Keratinocyte (primary cell): ENCODE measurements at regions not wholly inside any gene's neighbourhood (a gene's known extent, or its start where the extent isn't known, plus 50 kb on each side); places are given as distances from the start of the nearest gene placed in this dataset.
"Not testable (repeated sequence)": the region's sequence is repeated elsewhere in the genome, so short reads cannot be mapped to it uniquely, and the experiment has no call there.

Experiments
- DNase-seq: peaks from one replicate; pipeline ENCODE4 v3.0.0-alpha.2; 2011; ENCODE audit warnings: low read depth, missing footprints, low spot score
- FAIRE-seq: peaks from 2 replicates; lab custom pipeline; 2011; peaks lifted over from hg19 to GRCh38; lab: Jason Lieb, UNC
- H2AFZ ChIP-seq: 2 replicates; pipeline ENCODE4 v1.6.0; 2012; ENCODE audit warnings: low read length, control low read depth, inconsistent platforms; ENCODE audit not compliant: control insufficient read depth
- H3K27ac ChIP-seq: 2 replicates; pipeline ENCODE4 v1.5.1; 2011; ENCODE audit warnings: low read length; ENCODE audit not compliant: control insufficient read depth, insufficient read depth
- H3K27me3 ChIP-seq: 3 replicates; pipeline ENCODE4 v1.6.0; 2011; ENCODE audit warnings: low read length; ENCODE audit not compliant: control insufficient read depth, insufficient read depth; ENCODE audit errors: extremely low read depth
- H3K36me3 ChIP-seq, 2 experiments: 2 replicates in 1 of 2; 3 replicates in 1 of 2; pipeline ENCODE4 v1.5.1; 2011; ENCODE audit warnings: low read length in 2 of 2, mild to moderate bottlenecking in 1 of 2; ENCODE audit not compliant: control insufficient read depth in 2 of 2, insufficient read depth in 2 of 2; ENCODE audit errors: extremely low read depth in 1 of 2
- H3K4me1 ChIP-seq: 3 replicates; pipeline ENCODE4 v1.5.1; 2011; ENCODE audit warnings: low read length; ENCODE audit not compliant: control insufficient read depth, insufficient read depth; ENCODE audit errors: extremely low read depth
- H3K4me2 ChIP-seq: 3 replicates; pipeline ENCODE4 v1.6.0; 2011; ENCODE audit warnings: low read depth, low read length; ENCODE audit not compliant: control insufficient read depth, insufficient read depth; ENCODE audit errors: extremely low read depth
- H3K4me3 ChIP-seq, 3 experiments: fragments of 200-600 bp in 1 of 3; sonication (generic) in 1 of 3; 2 replicates in 2 of 3; 3 replicates in 1 of 3; pipeline ENCODE4 v1.5.1; 2011 to 2016; ENCODE audit warnings: low read length in 3 of 3, mild to moderate bottlenecking in 3 of 3, control low read depth in 2 of 3, inconsistent platforms in 1 of 3, low read depth in 1 of 3, mixed read lengths in 1 of 3, mixed run types in 1 of 3, moderate library complexity in 1 of 3; ENCODE audit not compliant: control insufficient read depth in 2 of 3, insufficient read depth in 2 of 3; ENCODE audit errors: extremely low read depth in 1 of 3
- H3K79me2 ChIP-seq: 2 replicates; pipeline ENCODE4 v1.6.0; 2012; ENCODE audit warnings: low read length; ENCODE audit not compliant: control insufficient read depth, insufficient read depth
- H3K9ac ChIP-seq: 3 replicates; pipeline ENCODE4 v1.6.0; 2011; ENCODE audit warnings: low read length; ENCODE audit not compliant: control insufficient read depth, insufficient read depth; ENCODE audit errors: extremely low read depth
- H3K9me1 ChIP-seq: 3 replicates; pipeline ENCODE4 v1.6.0; 2011; ENCODE audit warnings: low read length; ENCODE audit not compliant: control insufficient read depth, insufficient read depth; ENCODE audit errors: extremely low read depth
- H3K9me3 ChIP-seq: 2 replicates; pipeline ENCODE4 v1.5.1; 2012; ENCODE audit warnings: low read depth, low read length; ENCODE audit not compliant: control insufficient read depth
- H4K20me1 ChIP-seq: 3 replicates; pipeline ENCODE4 v1.6.0; 2011; ENCODE audit warnings: low read length; ENCODE audit not compliant: control insufficient read depth, insufficient read depth; ENCODE audit errors: extremely low read depth
- EZH2 ChIP-seq: IDR thresholded peaks from one replicate; pipeline ENCODE4 v1.6.1; 2012; ENCODE audit warnings: inconsistent platforms, mild to moderate bottlenecking, low read length, moderate library complexity
- dilution Hi-C: fragments of 300-500 bp; cut with MboI; formaldehyde crosslinking; loops from one replicate; pipeline ENCODE4 v1.7.0; 2020; ENCODE audit warnings: low sequenced_read_pairs; ENCODE audit not compliant: extremely low pct_ligation_motif_present
- TF ChIP-seq, protein P1 (sequence below), 3 experiments: IDR thresholded peaks in 1 of 3; conservative IDR thresholded peaks in 1 of 3; optimal IDR thresholded peaks in 1 of 3; 2 replicates in 2 of 3; 3 replicates in 1 of 3; pipeline versions ENCODE3 to v1.5.1; 2011; ENCODE audit warnings: low read length in 3 of 3, mild to moderate bottlenecking in 3 of 3, moderate library complexity in 2 of 3, control low read depth in 1 of 3, inconsistent platforms in 1 of 3; ENCODE audit not compliant: insufficient read depth in 2 of 3; ENCODE audit errors: extremely low read depth in 1 of 3

DNA sequence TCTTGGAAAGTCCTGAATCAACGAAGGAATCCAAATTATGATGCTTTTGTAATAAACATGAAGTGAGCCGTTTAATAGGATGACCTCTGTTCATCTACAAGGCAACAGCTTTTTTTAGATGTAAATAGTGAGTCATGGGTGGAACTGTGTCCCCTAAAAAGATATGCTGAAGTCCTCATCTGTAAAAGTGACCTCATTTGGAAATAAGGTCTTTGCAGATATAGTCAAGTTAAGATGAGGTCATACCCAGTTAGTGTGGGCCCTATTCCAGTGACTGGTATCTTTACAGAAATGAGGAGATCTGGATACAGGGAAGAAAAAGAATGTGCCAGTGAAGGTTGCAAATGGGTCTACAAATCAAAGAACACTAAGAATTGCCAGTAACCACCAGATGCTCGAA is 1287.3 kb upstream of the ADGRL4 start:
- dilution Hi-C loops, result no loop called here
- H3K79me2 ChIP-seq, result no peaks in the 10 kb centered on the region
- FAIRE-seq, result no peak

DNA sequence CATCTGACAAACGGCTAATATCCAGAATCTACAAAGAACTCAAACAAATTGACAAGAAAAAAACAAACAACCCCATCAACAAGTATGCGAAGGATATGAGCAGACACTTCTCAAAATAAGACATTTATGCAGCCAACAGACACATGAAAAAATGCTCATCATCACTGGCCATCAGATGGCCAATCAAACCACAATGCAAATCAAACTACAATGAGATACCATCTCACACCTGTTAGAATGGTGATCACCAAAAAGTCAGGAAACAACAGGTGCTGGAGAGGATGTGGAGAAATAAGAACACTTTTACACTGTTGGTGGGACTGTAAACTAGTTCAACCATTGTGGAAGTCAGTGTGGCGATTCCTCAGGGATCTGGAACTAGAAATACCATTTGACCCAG is 1282.2 kb upstream of the ADGRL4 start:
- H3K4me3 ChIP-seq, DNase-seq, H3K79me2 ChIP-seq, H3K4me1 ChIP-seq, H3K4me2 ChIP-seq, H3K36me3 ChIP-seq, H3K9me3 ChIP-seq, H4K20me1 ChIP-seq, FAIRE-seq, H3K27me3 ChIP-seq, H3K9me1 ChIP-seq, H3K9ac ChIP-seq, H3K27ac ChIP-seq, dilution Hi-C loops, H2AFZ ChIP-seq: not testable (repeated sequence)

More for the DNA sequence above, 1287.3 kb upstream of the ADGRL4 start:
- no peaks in the 10 kb centered on the region for H3K27me3 ChIP-seq
- no peak overlapping the region for H2AFZ ChIP-seq
- H3K4me2 ChIP-seq, result no peak overlapping the region
- no peak overlapping the region for H3K9ac ChIP-seq
- no peaks in the 10 kb centered on the region for H4K20me1 ChIP-seq
- H3K27ac ChIP-seq, result no peak overlapping the region
- H3K4me1 ChIP-seq, result no peaks in the 10 kb centered on the region
- TF ChIP-seq, protein P1, sequence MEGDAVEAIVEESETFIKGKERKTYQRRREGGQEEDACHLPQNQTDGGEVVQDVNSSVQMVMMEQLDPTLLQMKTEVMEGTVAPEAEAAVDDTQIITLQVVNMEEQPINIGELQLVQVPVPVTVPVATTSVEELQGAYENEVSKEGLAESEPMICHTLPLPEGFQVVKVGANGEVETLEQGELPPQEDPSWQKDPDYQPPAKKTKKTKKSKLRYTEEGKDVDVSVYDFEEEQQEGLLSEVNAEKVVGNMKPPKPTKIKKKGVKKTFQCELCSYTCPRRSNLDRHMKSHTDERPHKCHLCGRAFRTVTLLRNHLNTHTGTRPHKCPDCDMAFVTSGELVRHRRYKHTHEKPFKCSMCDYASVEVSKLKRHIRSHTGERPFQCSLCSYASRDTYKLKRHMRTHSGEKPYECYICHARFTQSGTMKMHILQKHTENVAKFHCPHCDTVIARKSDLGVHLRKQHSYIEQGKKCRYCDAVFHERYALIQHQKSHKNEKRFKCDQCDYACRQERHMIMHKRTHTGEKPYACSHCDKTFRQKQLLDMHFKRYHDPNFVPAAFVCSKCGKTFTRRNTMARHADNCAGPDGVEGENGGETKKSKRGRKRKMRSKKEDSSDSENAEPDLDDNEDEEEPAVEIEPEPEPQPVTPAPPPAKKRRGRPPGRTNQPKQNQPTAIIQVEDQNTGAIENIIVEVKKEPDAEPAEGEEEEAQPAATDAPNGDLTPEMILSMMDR (optimal IDR thresholded peaks at IDR 0.05 in 1 of 3, IDR thresholded peaks at IDR 0.05 in 1 of 3, conservative IDR thresholded peaks at IDR 0.05 in 1 of 3; ENCODE audit: extremely low read depth in 1 of 3, insufficient read depth in 2 of 3, low read length in 3 of 3), result no peak
- no peak for TF ChIP-seq EZH2
- no peaks in the 10 kb centered on the region for H3K9me3 ChIP-seq
- H3K9me1 ChIP-seq, result no peaks in the 10 kb centered on the region
- H3K36me3 ChIP-seq, result no peaks in the 10 kb centered on the region
- no peak overlapping the region for H3K4me3 ChIP-seq
- DNase-seq, result no peak

DNA sequence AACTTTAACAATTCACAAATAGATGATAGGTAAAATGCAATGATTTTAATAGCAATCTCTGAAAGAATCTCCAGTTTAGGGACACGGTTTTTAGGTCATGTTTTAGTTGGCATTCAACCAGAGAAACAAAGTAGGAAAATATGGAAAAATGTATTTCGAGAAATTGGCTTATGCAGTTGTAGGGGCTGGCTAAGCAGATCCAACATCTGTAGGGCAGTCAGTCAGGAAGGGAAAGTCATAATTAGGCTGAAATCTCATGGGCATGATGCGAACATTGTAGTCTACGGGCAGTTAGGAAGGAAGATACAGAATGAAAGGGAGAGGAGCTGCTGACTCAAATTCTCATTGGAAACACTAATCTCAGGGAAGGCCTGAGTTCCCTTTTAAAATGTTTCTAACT is 1276.0 kb upstream of the ADGRL4 start:
- TF ChIP-seq, protein P1 (optimal IDR thresholded peaks at IDR 0.05 in 1 of 3, IDR thresholded peaks at IDR 0.05 in 1 of 3, conservative IDR thresholded peaks at IDR 0.05 in 1 of 3; ENCODE audit: extremely low read depth in 1 of 3, insufficient read depth in 2 of 3, low read length in 3 of 3), result no peak
- TF ChIP-seq EZH2, result no peak
- no peak overlapping the region for H3K4me3 ChIP-seq
- H3K4me1 ChIP-seq, result no peaks in the 10 kb centered on the region
- H3K27me3 ChIP-seq, result no peaks in the 10 kb centered on the region
- no peak overlapping the region for H3K9ac ChIP-seq
- no peak overlapping the region for H3K4me2 ChIP-seq
- no peaks in the 10 kb centered on the region for H3K36me3 ChIP-seq
- H3K9me3 ChIP-seq, result no peaks in the 10 kb centered on the region
- no peaks in the 10 kb centered on the region for H4K20me1 ChIP-seq
- H3K9me1 ChIP-seq, result no peaks in the 10 kb centered on the region
- no peak overlapping the region for H3K27ac ChIP-seq
- DNase-seq (no peak), FAIRE-seq (no peak)
- H2AFZ ChIP-seq, result no peak overlapping the region
- H3K79me2 ChIP-seq, result no peaks in the 10 kb centered on the region
- dilution Hi-C loops, result no loop called here
